SHP77 treated with DMSO at 0.1 percent for 48 hours (cell line): ENCODE measurements at regions not wholly inside any gene's neighbourhood (a gene's known extent, or its start where the extent isn't known, plus 50 kb on each side); places are given as distances from the start of the nearest gene placed in this dataset.
"Not testable (repeated sequence)": the region's sequence is repeated elsewhere in the genome, so short reads cannot be mapped to it uniquely, and the experiment has no call there.

Experiments
- DNase-seq: peaks from one replicate; lab custom pipeline; 2025; lab: John Stamatoyannopoulos, UW

GRCh38 chr7:153190986-153191385 lies 431.4 kb downstream of the ACTR3B start:
- no peak for DNase-seq

DNA sequence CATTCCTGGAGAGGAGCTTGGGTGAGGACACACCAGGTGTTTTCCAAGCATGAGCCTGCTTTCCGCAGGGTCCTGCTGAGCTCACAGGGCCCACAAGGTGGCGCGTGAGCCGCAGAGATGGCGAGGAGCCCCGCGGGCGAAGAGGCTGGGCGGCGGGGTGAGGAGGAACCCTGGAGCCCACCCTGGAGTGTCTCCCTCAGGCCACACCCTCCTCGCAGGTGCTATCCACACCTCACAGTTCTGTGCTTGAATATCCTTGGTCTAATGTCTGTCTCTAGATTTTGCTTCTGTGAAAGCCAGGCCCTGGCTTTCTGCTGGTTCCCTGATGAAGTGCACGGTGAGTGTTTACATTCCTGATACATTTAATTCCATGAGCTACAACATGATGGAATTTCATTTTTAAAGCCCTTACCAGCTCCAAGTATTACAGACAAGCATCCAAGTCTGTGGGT lies 433.6 kb downstream of the ACTR3B start:
- no peak for DNase-seq

GRCh38 chr7:153217032-153217431 lies 457.5 kb downstream of the ACTR3B start:
- DNase-seq = no peak

GRCh38 chr7:153224890-153225289 lies 465.3 kb downstream of the ACTR3B start:
- DNase-seq = no peak

DNA sequence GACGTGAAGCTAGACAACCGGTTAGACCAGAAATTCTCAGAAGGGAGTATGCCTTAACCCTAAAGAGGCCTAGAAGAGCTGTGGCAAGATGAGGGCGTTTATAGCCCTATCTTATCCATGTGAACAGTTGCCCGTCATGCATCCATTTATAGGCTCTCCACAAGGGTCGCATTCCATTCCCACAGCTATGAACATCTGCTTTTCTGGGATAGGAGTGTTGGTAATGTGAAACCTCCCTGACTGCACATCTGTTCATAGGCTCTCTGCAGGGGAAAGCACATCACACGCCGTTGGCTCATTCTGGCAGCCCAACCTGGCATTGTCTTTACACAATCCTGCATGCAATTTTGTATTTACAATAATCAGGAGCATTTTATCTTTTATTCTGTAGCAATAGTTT lies 485.6 kb downstream of the ACTR3B start:
- DNase-seq = not testable (repeated sequence)

- no peak for DNase-seq
Observed at GRCh38 chr7:153245809-153246208, 486.3 kb downstream of the ACTR3B start.

- no peak for DNase-seq
Observed at GRCh38 chr7:153247926-153248325, 488.4 kb downstream of the ACTR3B start.

DNA sequence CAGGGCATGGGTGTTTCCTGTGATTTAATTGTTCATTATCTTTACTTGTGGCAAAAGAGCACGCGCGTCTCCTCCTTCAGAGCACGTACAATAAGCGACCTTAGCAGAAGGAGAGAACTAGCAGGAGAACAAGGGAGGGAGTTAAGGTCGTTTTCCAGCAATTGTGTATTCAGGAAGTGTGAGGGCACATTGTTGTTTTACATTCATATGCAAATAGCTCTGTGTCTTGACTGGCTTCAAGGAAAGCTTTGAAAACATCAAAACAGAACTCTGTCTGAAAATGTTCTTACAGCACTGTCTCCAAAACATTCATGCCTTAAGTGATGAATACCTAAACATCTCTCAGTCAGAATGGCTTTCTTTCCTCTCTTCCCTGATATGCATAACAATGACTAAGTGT lies 499.1 kb downstream of the ACTR3B start:
- no peak for DNase-seq

DNA sequence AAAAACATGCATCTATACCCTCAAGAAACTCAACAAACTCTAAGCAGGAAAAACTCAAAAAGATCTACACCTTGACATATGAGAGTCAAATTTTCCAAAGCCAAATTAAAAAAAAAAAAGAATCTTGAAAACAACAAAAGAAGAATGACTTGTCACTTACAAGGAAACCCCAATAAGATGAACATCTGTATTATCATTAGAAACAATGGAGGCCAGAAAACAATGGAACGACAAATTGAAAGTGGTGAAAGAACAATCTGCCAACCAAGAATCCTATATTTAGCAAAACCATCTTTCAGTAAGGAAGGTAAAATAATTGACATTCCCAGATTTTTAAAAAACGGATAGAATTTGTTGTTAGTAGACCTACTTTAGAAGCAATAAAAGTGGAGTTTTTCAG lies 516.8 kb downstream of the ACTR3B start:
- no peak for DNase-seq

- DNase-seq = no peak
Observed at GRCh38 chr7:153286763-153287162, 527.2 kb downstream of the ACTR3B start.

DNA sequence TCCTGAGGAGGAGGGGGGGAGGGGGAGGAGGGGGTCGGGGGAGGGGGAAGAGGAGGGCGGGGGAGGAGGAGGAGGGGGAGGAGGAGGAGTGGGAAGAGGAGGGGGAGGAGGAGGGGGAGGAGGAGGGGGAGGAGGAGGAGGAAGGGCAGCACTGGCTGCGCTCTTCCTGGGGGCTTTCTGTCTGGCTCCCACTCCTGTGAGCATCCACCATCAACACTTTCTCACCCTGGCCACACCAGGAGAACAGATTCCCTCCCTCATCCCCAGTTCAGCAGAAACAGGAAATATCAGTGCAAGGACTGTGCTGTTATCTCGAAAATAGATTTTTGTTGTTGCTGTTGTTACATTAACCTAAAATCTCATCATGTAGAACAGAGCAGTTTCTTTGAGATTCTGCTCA lies 530.5 kb downstream of the ACTR3B start:
- DNase-seq = no peak

DNA sequence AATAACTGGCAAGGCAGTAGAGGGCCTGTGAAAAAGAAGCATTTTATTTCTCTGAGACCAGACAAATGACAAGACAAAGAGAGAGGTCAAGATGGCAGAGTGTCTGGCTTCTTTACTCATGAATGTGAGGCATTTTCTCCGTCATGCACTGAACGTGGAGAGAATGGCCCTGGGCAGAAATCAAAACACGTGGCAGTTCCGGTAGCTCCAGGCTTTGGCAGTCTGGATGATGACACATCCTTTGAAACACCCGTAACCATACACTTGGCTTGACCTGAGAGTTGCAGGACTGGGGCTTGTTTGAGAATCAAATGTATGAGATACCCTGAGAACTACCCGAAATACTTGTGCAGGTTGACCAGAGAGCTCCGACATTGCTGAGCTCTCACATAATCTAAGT lies 537.6 kb downstream of the ACTR3B start:
- no peak for DNase-seq

GRCh38 chr7:153301936-153302335 lies 542.4 kb downstream of the ACTR3B start:
- no peak for DNase-seq

DNA sequence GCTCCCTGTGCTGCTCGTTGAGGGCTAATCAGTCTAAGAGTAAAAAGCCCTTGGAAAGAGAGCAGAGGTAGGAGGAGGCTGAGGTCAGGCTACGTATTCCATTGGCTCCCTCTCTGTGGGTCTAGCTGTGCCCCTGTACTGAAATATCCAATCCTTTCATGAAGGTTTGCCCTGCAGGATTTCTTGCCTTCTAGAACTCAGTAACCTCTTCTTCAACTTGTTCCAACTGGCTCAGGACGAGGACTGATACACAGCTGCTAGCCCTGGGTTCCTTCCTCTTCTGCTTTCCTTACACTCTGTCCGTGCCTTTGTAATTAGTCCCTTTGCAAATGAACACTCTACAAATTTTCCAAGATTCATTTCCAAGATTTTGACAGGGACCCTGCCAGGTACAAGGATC lies 560.5 kb downstream of the ACTR3B start:
- no peak for DNase-seq

GRCh38 chr7:153320681-153321080 lies 561.1 kb downstream of the ACTR3B start:
- no peak for DNase-seq

- no peak for DNase-seq
Observed at GRCh38 chr7:153322991-153323390, 563.4 kb downstream of the ACTR3B start.

- no peak for DNase-seq
Observed at GRCh38 chr7:153324094-153324493, 564.5 kb downstream of the ACTR3B start.

- no peak for DNase-seq
Observed at GRCh38 chr7:153327683-153328082, 568.1 kb downstream of the ACTR3B start.

DNA sequence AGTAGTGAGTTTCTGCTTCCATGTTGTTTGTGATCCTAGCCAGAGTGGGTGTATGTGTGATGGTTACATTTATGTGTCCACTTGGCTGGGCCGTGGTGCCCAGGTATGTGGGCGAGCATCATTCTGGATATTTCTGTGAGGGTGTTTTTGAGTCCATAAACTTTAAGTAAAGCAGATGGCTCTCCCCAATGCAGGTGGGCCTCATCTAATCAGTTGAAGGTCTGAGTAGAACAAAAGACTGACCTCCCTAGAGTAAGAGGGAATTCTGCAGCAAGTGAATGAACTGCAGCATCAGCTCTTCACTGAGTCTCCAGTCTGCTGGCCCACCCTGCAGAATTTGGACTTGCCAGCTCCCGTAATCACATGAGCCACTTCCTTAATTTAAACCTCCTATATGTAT lies 571.9 kb downstream of the ACTR3B start:
- DNase-seq = no peak

- DNase-seq = no peak
Observed at GRCh38 chr7:153354071-153354470, 594.5 kb downstream of the ACTR3B start.

- DNase-seq = no peak
Observed at GRCh38 chr7:153370092-153370491, 610.5 kb downstream of the ACTR3B start.

- no peak for DNase-seq
Observed at GRCh38 chr7:153380636-153381035, 621.1 kb downstream of the ACTR3B start.

GRCh38 chr7:153381275-153382040 lies 621.9 kb downstream of the ACTR3B start:
- peak; percentile 5 for DNase-seq

GRCh38 chr7:153382641-153383101 lies 623.1 kb downstream of the ACTR3B start:
- DNase-seq = no peak
